CD4-positive, alpha-beta memory T cell (primary cell): ENCODE measurements at regions not wholly inside any gene's neighbourhood (a gene's known extent, or its start where the extent isn't known, plus 50 kb on each side); places are given as distances from the start of the nearest gene placed in this dataset.

ENCODE experiments used
- CTCF ChIA-PET: fragments of 350-600 bp; sonication (Branson Sonifier 250); formaldehyde crosslinking; loops from one replicate; lab custom pipeline; 2021; ENCODE audit warnings: inconsistent platforms; ENCODE audit not compliant: partially characterized antibody; lab: Charles Lee
- POLR2A ChIA-PET: fragments of 350-600 bp; sonication (Branson Sonifier 250); formaldehyde crosslinking; loops from one replicate; lab custom pipeline; 2021; ENCODE audit not compliant: partially characterized antibody; lab: Charles Lee
- DNase-seq, 5 donors: peaks; one replicate each; pipeline versions ENCODE4 v3.0.0 to v3.0.0-alpha.2; 2020 to 2022; ENCODE audit warnings: mixed read lengths in 1 of 5
- H3K27ac ChIP-seq: one replicate; pipeline ENCODE4 v1.7.0; 2013; ENCODE audit warnings: low read depth, low read length
- H3K27me3 ChIP-seq: 2 replicates; pipeline ENCODE4 v1.7.0; 2013; ENCODE audit warnings: mild to moderate bottlenecking, low read length, moderate library complexity; ENCODE audit not compliant: insufficient read depth
- H3K36me3 ChIP-seq: 2 replicates; pipeline ENCODE4 v1.7.0; 2013; ENCODE audit warnings: mild to moderate bottlenecking, low read length, moderate library complexity; ENCODE audit not compliant: insufficient read depth
- H3K4me1 ChIP-seq: 2 replicates; pipeline ENCODE4 v1.7.0; 2013; ENCODE audit warnings: mild to moderate bottlenecking, low read length, moderate library complexity; ENCODE audit not compliant: insufficient read depth
- H3K4me3 ChIP-seq, 2 donors: one replicate each; pipeline ENCODE4 v1.7.0; 2013; ENCODE audit warnings: low read length in 2 of 2, mild to moderate bottlenecking in 1 of 2
- H3K9me3 ChIP-seq, 2 donors: one replicate each; pipeline ENCODE4 v1.7.0; 2013; ENCODE audit warnings: low read length in 2 of 2, control low read depth in 1 of 2; ENCODE audit not compliant: control insufficient read depth in 1 of 2
- H3K27ac Mint-ChIP-seq, 7 donors: one replicate each; pipeline ENCODE4 v1.8.0; 2020 to 2021; ENCODE audit warnings: mixed read lengths in 7 of 7, mild to moderate bottlenecking in 6 of 7, inconsistent platforms in 3 of 7, moderate library complexity in 3 of 7
- H3K27me3 Mint-ChIP-seq, 2 donors: one replicate each; pipeline ENCODE4 v1.8.0; 2020 to 2021; ENCODE audit warnings: mixed read lengths in 2 of 2
- H3K36me3 Mint-ChIP-seq, 2 donors: one replicate each; pipeline ENCODE4 v1.8.0; 2020 to 2021; ENCODE audit warnings: mixed read lengths in 2 of 2, inconsistent platforms in 1 of 2, mild to moderate bottlenecking in 1 of 2
- H3K4me1 Mint-ChIP-seq, 4 donors: one replicate each; pipeline ENCODE4 v1.8.0; 2020 to 2021; ENCODE audit warnings: mixed read lengths in 4 of 4, mild to moderate bottlenecking in 1 of 4
- H3K4me3 Mint-ChIP-seq, 8 donors: one replicate each; pipeline ENCODE4 v1.8.0; 2020 to 2021; ENCODE audit warnings: mixed read lengths in 8 of 8, mild to moderate bottlenecking in 7 of 8, moderate library complexity in 6 of 8, inconsistent platforms in 3 of 8
- H3K9me3 Mint-ChIP-seq, 8 donors: one replicate each; pipeline ENCODE4 v1.8.0; 2020 to 2021; ENCODE audit warnings: mixed read lengths in 8 of 8, mild to moderate bottlenecking in 5 of 8, inconsistent platforms in 3 of 8, moderate library complexity in 1 of 8
- intact Hi-C: fragments of 100-400 bp; cut with micrococcal nuclease; formaldehyde crosslinking; loops from one replicate; pipeline ENCODE4 v1.15.1; 2023

DNA sequence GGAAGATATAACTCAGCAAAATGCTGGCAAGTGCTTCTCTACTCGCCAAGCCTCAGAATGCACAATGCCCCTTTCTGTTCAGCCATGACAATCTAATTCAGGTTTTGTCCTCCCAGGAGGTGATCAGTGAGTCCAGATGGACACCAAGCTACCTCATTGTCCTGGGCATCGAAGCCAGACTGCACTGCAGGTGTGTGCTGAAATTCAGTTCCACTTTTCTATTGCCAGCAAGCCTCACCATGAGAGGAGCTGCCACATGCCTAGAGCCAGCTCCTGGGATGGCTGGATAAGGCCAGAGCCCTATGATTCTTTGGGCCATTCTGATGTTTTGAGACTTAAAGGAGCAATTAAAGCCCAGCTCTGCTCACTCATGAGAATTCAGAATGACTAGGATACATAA is 186.7 kb downstream of the GRIN2B start:
- H3K4me3 ChIP-seq, result no peak overlapping the region
- CTCF ChIA-PET, result no interaction called here
- no peaks in the 10 kb centered on the region for H3K4me1 ChIP-seq
- Mint-ChIP-seq H3K4me3 (no peak overlapping the region), H3K27me3 (peaks cover 0 to 3% of the 10 kb centered on the region in 2 donors), H3K27ac (no peak overlapping the region), H3K9me3 (peaks cover 0 to 6% (median 1%) of the 10 kb centered on the region in 8 donors), H3K36me3 (no peaks in the 10 kb centered on the region), H3K4me1 (no peaks in the 10 kb centered on the region)
- POLR2A ChIA-PET, result no interaction called here
- DNase-seq, result no peak
- no peak overlapping the region for H3K27ac ChIP-seq
- no peaks in the 10 kb centered on the region for H3K9me3 ChIP-seq
- intact Hi-C loops, result no loop called here
- H3K36me3 ChIP-seq, result no peaks in the 10 kb centered on the region
- no peaks in the 10 kb centered on the region for H3K27me3 ChIP-seq

- no peaks in the 10 kb centered on the region for H3K4me1 Mint-ChIP-seq
- peaks cover 0 to 3% of the 10 kb centered on the region in 2 donors for H3K27me3 Mint-ChIP-seq
- POLR2A ChIA-PET, result no interaction called here
- Histone ChIP-seq H3K4me3 (no peak overlapping the region), H3K4me1 (no peaks in the 10 kb centered on the region), H3K9me3 (no peaks in the 10 kb centered on the region), H3K27me3 (no peaks in the 10 kb centered on the region), H3K27ac (no peak overlapping the region), H3K36me3 (no peaks in the 10 kb centered on the region)
- DNase-seq, result no peak
- peaks cover 0 to 6% (median under 1%) of the 10 kb centered on the region in 8 donors for H3K9me3 Mint-ChIP-seq
- H3K4me3 Mint-ChIP-seq, result no peak overlapping the region
- H3K27ac Mint-ChIP-seq, result no peak overlapping the region
- intact Hi-C loops, result no loop called here
- no peaks in the 10 kb centered on the region for H3K36me3 Mint-ChIP-seq
- CTCF ChIA-PET, result no interaction called here
Measured at GRCh38 chr12:13790317-13790716, 191.1 kb downstream of the GRIN2B start.

DNA sequence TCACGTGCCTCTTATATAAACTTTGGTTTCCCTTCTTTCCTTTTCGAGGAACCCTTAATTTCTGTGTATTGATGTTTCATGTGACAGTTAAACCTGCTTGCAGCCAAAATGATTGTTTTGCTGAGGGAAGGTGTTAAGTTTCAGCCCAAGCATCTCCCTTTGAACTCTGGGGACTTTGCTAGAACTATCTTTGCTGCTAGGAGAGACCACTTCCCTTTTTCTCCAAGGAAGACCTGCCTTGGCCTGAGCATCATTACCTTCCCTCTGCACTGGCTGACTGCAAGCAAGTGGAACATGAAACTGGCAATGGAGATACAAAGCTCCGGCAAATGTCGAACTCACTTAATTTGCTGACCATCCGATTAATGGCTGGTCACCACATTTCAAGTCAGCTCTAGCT is 192.8 kb downstream of the GRIN2B start:
- Histone ChIP-seq H3K9me3 (no peaks in the 10 kb centered on the region), H3K4me3 (no peak overlapping the region), H3K36me3 (no peaks in the 10 kb centered on the region), H3K27ac (no peak overlapping the region), H3K27me3 (no peaks in the 10 kb centered on the region), H3K4me1 (no peaks in the 10 kb centered on the region)
- H3K9me3 Mint-ChIP-seq, result peaks cover 0 to 4% (median 0%) of the 10 kb centered on the region in 8 donors
- CTCF ChIA-PET, result no interaction called here
- intact Hi-C loops, result no loop called here
- no peaks in the 10 kb centered on the region for H3K4me1 Mint-ChIP-seq
- H3K27ac Mint-ChIP-seq, result no peak overlapping the region
- POLR2A ChIA-PET, result no interaction called here
- H3K27me3 Mint-ChIP-seq, result peaks cover 0 to 3% of the 10 kb centered on the region in 2 donors
- DNase-seq, result no peak
- H3K36me3 Mint-ChIP-seq, result no peaks in the 10 kb centered on the region
- no peak overlapping the region for H3K4me3 Mint-ChIP-seq

DNA sequence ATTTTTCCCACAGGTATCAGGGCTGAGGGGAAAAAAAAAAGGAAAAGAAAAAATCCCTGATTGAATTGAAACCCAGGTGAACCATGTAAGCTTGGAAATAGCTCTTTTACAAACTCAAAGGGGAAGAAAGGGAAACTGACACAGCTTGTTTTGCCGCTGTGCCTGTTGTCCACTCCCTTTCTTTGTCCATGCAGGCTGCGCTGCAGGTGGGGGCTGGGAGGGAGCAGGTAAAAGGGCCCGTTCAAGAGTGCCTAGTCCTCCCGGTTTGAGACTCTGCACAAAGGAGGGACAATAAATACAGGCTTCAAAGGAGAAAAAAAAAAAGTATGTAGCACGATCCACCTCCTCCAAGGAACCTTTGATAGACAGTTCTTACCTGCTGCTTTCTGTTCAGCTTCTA is 194.8 kb downstream of the GRIN2B start:
- Histone ChIP-seq H3K36me3 (no peaks in the 10 kb centered on the region), H3K27me3 (no peaks in the 10 kb centered on the region), H3K4me3 (no peak overlapping the region), H3K27ac (no peak overlapping the region), H3K4me1 (no peaks in the 10 kb centered on the region), H3K9me3 (no peaks in the 10 kb centered on the region)
- H3K36me3 Mint-ChIP-seq, result no peaks in the 10 kb centered on the region
- no peak overlapping the region for H3K4me3 Mint-ChIP-seq
- H3K27ac Mint-ChIP-seq, result no peak overlapping the region
- peaks cover 0 to 3% (median 0%) of the 10 kb centered on the region in 8 donors for H3K9me3 Mint-ChIP-seq
- no peaks in the 10 kb centered on the region for H3K4me1 Mint-ChIP-seq
- no peak for DNase-seq
- intact Hi-C loops, result no loop called here
- ChIA-PET CTCF (no interaction called here), POLR2A (no interaction called here)
- peaks cover 0 to 3% of the 10 kb centered on the region in 2 donors for H3K27me3 Mint-ChIP-seq

DNA sequence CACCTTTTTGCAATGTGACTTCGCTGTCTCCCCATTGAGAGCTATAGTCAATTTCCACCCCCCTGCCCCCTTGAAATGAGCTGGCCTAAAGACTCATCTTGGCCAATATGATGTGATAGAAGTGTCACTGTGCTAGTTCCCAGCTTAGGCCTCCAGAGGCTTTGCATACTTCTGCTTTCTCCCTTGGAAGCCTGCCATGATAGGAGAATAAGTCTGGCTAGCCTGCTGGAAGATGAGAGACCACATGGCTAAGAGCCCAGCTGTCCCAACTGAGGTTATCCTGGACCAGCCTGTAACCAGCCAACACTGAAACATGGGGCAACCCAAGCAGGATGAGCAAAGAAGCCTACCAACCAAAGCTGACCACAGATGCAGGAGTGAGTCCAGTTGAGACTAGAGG is 196.9 kb downstream of the GRIN2B start:
- no peak overlapping the region for H3K4me3 ChIP-seq
- no peaks in the 10 kb centered on the region for H3K4me1 Mint-ChIP-seq
- H3K36me3 Mint-ChIP-seq, result no peaks in the 10 kb centered on the region
- H3K9me3 Mint-ChIP-seq, result peaks cover 0 to 3% (median 0%) of the 10 kb centered on the region in 8 donors
- no peak overlapping the region for H3K27ac Mint-ChIP-seq
- no peaks in the 10 kb centered on the region for H3K9me3 ChIP-seq
- ChIA-PET CTCF (no interaction called here), POLR2A (no interaction called here)
- no peak for DNase-seq
- intact Hi-C loops, result no loop called here
- H3K27me3 ChIP-seq, result no peaks in the 10 kb centered on the region
- H3K4me1 ChIP-seq, result no peaks in the 10 kb centered on the region
- H3K27me3 Mint-ChIP-seq, result peaks cover 0 to 1% of the 10 kb centered on the region in 2 donors
- no peak overlapping the region for H3K27ac ChIP-seq
- H3K4me3 Mint-ChIP-seq, result no peak overlapping the region
- H3K36me3 ChIP-seq, result no peaks in the 10 kb centered on the region

DNA sequence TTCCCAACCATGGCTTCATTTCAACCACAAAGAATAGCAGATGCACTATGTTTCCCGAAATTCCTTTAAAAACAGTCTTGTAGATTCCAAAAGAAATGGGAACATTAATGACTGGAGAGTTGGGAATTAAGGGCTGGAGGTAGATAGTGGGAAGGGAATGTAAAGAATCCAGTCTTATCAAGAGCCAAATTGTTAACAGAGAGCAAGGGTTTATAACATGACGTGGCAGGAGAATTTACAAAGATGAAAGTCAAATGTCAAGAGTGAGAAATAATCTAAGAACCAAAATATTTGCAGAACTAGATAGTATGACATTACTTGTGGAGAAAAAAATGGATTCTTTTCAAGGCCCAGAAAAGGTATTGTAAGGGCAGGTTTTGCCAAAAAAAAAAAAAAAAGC is 200.9 kb downstream of the GRIN2B start:
- H3K36me3 ChIP-seq, result no peaks in the 10 kb centered on the region
- Mint-ChIP-seq H3K27ac (no peak overlapping the region), H3K27me3 (peaks cover 0 to 2% of the 10 kb centered on the region in 2 donors), H3K9me3 (peaks cover 0 to 3% (median 0%) of the 10 kb centered on the region in 8 donors), H3K4me3 (no peak overlapping the region), H3K4me1 (no peaks in the 10 kb centered on the region), H3K36me3 (no peaks in the 10 kb centered on the region)
- H3K27me3 ChIP-seq, result no peaks in the 10 kb centered on the region
- no peaks in the 10 kb centered on the region for H3K9me3 ChIP-seq
- ChIA-PET POLR2A (no interaction called here), CTCF (no interaction called here)
- DNase-seq, result no peak
- intact Hi-C loops, result no loop called here
- no peaks in the 10 kb centered on the region for H3K4me1 ChIP-seq
- H3K4me3 ChIP-seq, result no peak overlapping the region
- no peak overlapping the region for H3K27ac ChIP-seq

- Histone ChIP-seq H3K36me3 (no peaks in the 10 kb centered on the region), H3K4me1 (no peaks in the 10 kb centered on the region), H3K27ac (no peak overlapping the region), H3K27me3 (no peaks in the 10 kb centered on the region), H3K4me3 (no peak overlapping the region), H3K9me3 (no peaks in the 10 kb centered on the region)
- Mint-ChIP-seq H3K9me3 (peaks cover 0 to 1% (median 0%) of the 10 kb centered on the region in 8 donors), H3K27me3 (peaks cover 0 to 2% of the 10 kb centered on the region in 2 donors), H3K36me3 (no peaks in the 10 kb centered on the region), H3K4me3 (no peak overlapping the region), H3K27ac (no peak overlapping the region), H3K4me1 (no peaks in the 10 kb centered on the region)
- CTCF ChIA-PET, result no interaction called here
- intact Hi-C loops, result no loop called here
- DNase-seq, result no peak
- POLR2A ChIA-PET, result no interaction called here
Measured at GRCh38 chr12:13777374-13777773, 204.0 kb downstream of the GRIN2B start.

DNA sequence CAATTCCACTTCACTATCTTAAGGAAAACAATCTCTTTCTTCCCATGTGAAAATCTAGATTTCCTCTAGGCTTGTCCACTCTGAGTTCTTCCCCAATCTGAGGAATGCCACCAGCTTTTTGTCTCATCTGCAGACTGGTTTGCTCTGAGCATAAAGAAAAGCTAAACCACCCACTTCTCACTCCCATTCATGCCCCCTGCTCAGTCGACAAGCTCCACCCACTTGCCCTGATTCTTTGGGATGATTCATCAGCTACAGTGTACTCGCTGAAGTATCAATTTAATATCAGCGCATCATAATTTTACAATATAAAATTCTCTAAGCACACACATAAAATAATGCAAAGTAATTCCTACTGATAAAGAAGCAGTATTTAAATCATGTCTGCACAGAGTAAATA is 209.1 kb downstream of the GRIN2B start:
- Histone ChIP-seq H3K27ac (no peak overlapping the region), H3K36me3 (no peaks in the 10 kb centered on the region), H3K27me3 (no peaks in the 10 kb centered on the region), H3K4me3 (no peak overlapping the region), H3K9me3 (no peaks in the 10 kb centered on the region), H3K4me1 (no peaks in the 10 kb centered on the region)
- Mint-ChIP-seq H3K4me3 (no peak overlapping the region), H3K36me3 (no peaks in the 10 kb centered on the region), H3K9me3 (peaks cover 0 to 2% (median 0%) of the 10 kb centered on the region in 8 donors), H3K27ac (no peak overlapping the region), H3K27me3 (no peaks in the 10 kb centered on the region), H3K4me1 (no peaks in the 10 kb centered on the region)
- POLR2A ChIA-PET, result no interaction called here
- intact Hi-C loops, result no loop called here
- DNase-seq, result no peak
- CTCF ChIA-PET, result no interaction called here
